8988T (cell line): ENCODE measurements at regions not wholly inside any gene's neighbourhood (a gene's known extent, or its start where the extent isn't known, plus 50 kb on each side); places are given as distances from the start of the nearest gene placed in this dataset.
"Not testable (repeated sequence)": the region's sequence is repeated elsewhere in the genome, so short reads cannot be mapped to it uniquely, and the experiment has no call there.

ENCODE experiments used
- DNase-seq: peaks from one replicate; pipeline ENCODE4 v3.0.0; 2011

DNA sequence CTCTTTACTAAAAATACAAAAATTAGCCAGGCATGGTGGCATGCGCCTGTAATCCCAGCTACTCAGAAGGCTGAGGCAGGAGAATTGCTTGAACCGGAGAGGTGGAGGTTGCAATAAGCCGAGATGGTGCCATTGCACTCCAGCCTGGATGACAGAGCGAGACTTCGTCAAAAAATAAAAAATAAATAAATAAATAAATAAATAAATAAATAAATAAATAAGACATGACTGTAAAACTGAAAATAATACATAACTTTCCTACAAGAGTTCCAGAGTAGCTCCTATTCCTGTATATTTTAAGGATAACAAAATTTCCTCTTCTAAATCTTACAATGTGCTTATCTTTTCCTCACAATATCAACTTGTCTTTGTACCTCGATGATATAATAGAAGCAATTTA is 549.4 kb downstream of the TRAM1L1 start:
- DNase-seq: not testable (repeated sequence)

DNA sequence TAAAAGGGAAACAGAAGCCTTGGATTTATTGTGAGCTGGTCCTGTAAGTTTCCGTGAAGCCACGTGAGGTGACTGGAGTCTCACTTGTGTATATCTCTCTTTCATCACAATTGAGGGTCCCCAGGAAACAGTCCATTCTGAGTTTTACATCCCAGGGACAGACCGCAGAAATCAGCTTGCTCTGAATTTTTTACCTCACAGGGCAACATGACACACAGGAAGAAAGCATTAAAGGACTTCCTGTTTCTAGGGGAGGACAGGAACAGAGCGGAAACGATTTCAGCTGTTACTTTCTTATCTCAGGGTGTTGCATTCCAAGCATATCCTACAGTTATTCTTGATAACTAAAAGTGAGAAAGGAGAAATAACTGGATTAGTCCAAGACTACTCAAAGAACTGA is 553.5 kb downstream of the TRAM1L1 start:
- no peak for DNase-seq

DNA sequence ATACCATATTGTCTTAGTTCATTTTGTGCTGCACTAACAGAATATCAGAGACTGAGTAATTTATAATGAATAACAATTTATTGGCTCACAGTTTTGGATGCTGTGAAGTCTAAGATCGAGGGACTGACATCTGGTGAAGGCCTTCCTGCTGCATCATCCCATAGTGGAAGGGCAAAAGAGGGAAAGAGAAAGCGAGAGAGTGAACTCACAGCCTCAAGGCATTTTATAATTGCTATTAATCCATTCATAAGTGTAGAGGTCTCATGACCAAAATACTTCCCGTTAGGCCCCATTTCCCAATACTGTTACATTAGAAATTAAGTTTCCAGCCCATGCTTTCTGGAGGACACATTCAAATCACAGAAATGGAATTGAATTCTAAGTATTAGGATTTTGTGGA is 554.4 kb downstream of the TRAM1L1 start:
- DNase-seq: no peak

DNA sequence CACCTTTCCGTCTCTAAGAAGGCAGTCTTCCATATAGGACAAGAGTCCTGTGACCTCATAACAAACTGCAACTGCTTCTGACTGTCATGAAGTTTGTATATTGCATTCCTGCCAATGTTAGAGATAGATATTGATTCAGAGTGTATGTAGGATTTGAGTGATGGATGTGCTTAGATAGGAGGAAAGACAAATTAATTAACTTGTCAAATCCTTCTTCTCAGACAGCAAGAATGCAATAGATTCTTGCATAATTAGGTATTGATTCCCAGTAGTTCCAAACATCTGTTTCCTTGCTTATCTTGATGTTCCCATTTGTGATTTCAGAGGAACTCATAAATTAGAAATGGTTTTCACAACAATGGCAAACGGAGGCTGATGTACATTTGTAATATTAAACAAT is 555.3 kb downstream of the TRAM1L1 start:
- no peak for DNase-seq

DNA sequence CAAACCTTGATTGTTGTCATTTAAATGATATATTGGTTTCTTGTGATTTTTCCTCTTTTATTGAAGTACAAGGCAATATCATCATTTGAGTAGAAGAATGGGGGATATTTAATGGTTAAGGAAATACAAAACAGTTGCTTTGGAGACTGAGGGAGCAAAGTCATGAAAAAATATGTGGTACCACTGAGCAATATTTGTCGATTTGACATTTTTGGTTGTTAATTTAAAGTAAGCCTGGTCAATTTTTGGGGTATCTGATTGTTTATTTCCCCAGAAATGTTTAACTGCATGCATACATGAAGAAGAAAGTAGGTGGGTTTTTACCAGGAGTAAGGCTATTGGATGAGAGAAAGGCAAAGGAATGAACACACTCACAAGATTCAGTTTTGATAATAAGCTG is 556.2 kb downstream of the TRAM1L1 start:
- no peak for DNase-seq

DNA sequence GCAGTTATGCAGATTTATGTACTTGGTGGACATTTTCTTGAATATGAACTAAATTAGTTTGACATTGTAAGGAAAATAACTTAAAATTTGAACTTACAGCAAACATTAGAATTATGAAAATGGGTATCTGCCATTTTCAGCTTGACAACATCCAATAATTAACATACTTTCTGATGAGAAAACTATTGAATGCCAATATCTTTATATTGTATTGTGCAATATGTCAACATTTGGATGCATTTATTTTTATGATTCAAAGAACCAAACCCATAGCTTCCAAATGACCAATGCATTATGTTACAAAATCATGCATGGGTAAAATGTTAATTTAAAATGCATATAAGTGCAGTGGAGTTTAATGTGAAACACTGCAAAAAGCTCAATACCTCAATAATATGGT is 562.5 kb downstream of the TRAM1L1 start:
- no peak for DNase-seq

DNA sequence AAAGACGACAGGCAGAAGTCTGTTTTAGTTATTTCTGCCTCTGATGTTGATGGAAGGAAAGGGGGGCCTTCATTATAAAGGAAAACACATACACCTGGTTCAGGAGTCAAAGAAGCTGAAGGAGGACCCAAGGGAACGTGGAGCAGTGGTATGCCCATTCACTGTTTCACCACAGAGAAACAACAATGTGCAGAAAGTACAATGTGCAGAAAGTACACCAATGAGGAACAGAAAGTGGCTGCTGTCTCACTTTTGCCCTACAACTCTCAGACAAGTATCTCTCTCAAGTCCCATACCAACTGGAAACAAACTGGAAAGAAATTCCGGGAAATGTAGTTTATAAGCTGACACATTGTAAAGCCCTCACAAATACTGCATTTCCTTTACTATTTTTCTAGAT is 564.5 kb downstream of the TRAM1L1 start:
- DNase-seq: no peak

DNA sequence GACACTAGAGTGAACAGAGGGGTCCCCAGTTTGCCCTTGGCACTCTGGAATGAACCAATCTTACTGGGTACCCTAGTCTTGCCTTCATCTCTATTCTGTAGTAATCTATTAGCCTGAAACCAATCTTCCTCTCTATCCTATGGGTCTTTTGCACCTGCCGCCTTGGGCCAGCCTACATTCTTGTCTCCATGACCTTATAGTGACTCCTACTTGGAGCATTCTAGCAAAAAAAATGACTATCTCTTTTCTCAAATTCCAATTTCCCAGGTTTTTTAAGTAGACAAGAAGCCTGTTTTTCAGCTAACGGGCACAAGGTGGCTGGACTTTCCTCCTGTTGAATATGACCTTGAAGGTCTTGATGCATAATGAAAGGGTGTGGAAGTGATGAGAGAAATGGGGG is 568.7 kb downstream of the TRAM1L1 start:
- DNase-seq: no peak

DNA sequence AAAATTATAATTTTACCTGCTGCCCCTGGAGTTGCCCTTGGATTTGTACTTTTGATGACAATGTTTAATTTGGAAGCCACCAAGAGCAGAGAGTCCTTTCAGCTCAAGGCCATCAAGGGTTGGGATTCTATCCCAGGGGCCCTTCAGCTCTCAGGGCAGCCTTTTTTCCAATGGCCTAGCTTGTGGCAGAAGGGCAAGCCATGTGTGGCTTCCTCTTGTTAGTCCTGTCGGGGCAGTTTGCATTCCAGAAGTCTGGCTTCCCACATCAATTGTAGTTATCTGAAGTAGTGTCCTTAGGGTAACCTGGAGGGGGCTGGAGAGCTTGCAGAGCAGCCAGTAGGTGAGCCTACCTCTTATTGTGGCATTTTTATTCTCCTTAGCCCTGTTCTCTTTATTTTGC is 569.4 kb downstream of the TRAM1L1 start:
- DNase-seq: no peak

DNA sequence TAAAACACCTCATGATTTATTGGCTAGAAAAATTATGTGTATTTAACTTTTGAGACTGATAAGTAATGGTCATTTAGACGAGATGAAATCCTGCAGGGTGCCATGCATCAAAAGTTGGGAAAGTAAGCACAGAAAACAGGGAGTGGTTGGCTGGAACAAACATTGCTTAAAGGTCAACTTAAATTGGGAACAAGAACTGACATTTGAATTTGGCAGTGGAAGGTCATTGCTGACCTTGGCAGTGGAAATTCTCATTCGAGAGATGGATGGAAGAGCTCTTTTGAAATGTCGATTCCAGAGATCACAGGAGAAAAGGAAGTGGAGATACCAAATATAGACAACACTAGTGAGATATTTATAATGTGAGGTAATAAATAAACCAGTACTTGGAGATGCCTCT is 572.8 kb downstream of the TRAM1L1 start:
- DNase-seq: no peak

DNA sequence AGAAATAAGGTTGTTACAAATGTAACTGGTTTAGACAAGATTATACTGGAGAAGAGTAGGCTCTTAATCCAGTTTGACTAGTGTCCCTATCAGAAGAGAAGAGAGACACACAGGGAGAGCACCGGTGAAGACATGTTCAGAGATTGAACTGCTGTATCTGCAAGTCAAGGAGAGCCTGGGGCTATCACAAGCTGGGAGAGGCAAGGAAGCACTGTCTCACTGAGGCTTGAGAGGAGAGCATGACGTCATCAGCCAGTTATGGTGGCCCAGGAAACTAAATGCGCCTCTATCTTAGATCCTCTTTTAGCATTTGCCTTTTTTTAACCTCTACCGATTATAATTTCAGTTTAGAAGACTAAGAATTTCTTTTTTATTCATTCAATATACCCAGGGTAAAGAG is 583.4 kb downstream of the TRAM1L1 start:
- DNase-seq: no peak

DNA sequence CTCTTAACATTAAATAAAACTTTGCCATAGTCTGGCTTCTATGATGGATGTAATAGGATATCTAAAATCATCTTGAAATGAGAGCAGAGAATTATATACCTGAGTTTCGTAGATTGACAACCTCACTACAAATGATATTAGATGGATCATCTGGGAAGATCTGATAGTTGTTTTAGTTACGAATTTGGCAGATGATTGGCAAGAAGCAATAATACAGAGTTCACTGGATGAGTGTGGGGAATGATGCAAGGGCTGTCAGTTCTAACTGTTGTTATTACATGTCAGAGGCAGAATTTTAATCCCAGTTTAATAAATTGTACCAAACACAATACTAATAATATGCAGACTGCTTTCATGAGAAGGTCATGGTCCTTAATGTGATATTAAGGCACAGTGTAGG is 585.2 kb downstream of the TRAM1L1 start:
- no peak for DNase-seq

DNA sequence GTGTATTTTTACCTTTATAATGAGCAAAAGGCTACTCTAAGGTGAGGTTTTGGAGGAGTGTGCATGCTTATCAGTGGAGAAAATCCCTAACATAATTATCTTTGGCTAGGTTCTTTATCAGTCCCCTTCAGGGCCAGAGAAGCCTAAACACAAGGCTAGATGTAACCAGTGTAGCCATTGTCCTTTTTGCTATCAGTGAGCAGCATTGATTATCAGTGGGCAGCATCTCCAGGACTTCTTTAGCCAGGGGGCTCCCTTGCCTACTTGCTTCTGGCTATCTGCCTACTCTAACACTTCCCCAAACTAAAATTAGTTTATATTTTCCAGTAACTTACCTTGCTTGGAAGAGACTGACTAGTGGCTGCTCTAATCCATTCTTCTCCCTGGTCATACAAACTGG is 595.6 kb downstream of the TRAM1L1 start:
- no peak for DNase-seq

DNA sequence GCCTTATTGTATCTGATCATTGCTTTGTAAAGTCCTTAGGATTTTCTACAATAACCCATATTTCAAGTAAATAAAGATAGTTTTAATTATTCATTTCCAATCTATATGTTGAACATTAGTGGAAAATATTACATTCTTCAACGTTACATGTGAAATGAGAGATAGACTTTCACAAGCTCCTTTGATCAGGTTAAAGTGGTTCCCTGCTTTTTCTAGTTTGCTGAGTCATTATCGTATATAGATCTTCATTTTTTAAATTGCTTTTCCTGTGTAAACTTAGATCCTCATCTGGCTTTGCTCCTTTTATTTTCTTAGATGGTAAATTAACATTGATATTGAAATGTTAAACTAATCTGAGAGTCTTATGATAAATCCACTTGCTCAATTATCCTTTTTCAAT is 599.0 kb downstream of the TRAM1L1 start:
- no peak for DNase-seq

DNA sequence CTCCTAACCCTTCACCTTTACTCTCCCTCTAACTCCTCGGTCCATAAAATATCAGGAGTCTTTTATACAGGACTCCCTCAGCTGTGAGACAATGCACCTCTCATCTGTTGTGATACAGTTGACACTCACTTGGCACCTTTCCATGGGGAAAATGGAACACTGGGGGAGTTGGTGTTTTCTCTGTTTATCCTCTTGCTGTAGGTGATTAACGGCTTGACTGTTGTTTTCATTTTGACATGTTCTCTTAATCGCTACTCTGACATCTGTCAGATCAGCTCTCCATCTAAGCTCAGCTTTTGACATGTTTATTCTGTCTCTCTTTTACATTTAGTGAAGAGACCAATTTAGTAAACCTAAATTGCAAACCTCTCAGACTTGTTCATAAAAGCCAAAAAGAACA is 604.8 kb downstream of the TRAM1L1 start:
- DNase-seq: no peak

DNA sequence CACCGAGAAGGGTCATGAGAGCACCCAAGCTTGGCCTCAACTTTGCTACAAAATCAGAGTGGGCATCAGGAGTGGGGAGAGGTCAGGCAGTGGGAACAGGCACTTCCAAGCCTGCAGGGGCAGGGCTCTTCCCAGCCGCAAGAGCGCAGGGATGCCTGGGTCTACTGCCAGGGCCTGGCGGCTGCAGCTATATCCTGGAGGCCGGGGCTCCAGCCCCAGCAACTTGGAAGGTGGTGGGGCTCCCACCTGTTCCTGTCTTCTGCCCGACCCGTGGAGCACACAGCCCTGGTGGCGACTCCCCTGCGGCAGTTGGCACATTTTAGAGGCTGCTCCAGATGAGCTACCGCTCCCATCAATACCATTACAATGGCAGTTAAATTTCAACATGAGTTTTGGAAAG is 607.0 kb downstream of the TRAM1L1 start:
- no peak for DNase-seq

DNA sequence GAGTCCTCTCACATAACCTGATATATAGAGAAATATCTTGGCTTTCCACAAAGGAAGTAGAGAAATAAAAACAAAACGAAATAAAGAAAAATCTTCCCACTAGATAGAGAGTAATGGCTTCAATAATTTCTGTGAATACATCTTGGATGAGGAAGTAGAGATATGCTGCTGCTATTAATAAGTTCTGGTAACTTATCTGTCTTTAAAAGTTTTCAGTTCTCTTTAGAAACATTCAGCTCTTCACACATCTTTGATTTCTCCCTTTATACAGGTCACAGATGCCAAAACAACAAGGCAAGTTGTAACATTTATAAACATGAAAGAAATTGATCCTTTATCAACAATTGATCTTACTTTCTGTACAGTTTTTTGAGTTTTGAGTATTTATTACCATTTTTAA is 615.8 kb downstream of the TRAM1L1 start:
- DNase-seq: no peak

DNA sequence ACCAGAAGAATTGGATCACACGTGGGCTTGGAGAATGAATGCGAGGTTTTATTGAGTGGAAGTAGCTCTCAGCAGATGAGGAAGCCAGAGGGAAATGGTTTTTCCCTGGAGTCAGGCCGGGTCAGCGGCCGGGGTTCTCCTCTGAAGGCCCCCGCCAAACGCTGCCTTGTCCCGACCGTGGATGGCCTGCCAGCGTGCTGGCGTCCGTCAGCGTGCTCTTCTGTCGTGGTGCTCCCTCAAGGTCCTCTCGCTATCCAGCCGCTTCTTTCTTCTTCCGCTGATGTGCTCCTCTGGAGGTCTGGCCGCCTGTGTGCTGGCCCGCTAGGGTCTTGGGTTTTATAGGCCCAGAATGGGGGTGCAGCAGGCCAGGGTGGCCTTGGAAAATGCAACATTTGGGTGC is 632.2 kb downstream of the TRAM1L1 start:
- DNase-seq: no peak

DNA sequence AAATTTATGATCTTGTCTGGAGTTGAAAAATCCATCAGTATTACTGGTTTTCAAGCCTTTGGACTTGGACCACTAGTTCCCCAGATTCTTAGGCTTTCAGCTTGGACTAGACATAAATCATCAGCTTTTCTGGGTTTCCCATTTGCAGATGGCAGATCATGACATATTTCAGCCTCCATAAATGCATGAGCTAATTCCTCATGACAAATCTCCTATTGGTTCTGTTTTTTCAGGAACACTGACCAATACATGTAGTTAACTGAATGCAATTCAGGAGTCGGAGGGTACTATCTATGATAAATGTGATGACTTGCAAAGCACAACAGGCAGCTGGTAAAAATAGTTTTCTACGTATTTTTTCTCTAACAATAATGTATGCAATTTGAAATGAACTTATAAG is 635.6 kb downstream of the TRAM1L1 start:
- no peak for DNase-seq

DNA sequence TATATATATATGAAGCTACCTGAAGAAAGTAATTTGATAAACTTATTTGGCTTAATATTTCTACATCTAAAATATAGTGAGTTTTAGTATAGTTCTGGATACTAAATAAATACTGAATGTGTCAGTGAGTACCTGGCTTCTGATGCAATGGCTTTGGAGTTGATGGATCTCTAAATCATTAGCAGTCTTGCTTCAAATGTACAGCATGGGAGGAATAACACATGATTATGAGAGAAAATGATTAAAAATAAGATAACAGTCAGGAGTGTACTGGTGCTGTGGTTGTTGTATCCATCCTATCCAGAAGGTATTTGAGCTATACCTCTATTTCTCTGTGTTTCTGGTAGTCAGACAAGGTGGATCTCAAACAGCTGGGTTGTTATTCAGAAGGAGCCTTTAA is 641.3 kb downstream of the TRAM1L1 start:
- DNase-seq: no peak

DNA sequence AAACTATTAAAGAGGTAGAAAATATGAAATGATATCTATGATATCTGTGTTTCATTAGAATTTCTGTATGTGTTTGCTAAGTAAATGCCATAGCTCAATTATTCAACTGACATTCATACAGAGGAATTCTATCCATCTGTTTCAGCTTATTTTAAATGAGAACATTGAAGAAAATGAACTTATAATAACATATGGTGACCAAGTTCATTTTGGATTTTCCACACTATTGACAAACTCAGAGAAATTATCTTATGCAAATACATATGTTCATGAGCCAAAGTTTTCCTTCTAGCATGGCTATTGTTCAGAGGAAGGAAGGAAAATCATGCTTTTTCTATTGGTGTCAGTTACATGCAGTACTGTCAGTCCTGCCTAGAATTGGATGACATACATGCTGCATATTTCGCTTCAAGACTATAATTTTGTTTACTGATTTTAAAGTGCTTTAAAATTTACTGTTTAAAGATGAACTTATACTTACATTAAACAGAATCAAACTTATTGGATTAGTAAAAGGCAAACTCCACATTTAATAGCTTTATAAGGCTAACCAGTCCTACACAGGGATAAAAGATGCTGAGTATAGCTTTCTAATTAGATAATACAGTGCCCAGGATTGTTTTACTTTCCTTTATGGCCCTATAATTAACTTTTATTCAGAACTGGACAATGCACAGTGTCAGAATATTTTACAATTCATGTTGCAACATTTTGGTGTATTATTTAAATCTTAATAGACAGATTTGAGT is 646.2 kb downstream of the TRAM1L1 start:
- DNase-seq: no peak

DNA sequence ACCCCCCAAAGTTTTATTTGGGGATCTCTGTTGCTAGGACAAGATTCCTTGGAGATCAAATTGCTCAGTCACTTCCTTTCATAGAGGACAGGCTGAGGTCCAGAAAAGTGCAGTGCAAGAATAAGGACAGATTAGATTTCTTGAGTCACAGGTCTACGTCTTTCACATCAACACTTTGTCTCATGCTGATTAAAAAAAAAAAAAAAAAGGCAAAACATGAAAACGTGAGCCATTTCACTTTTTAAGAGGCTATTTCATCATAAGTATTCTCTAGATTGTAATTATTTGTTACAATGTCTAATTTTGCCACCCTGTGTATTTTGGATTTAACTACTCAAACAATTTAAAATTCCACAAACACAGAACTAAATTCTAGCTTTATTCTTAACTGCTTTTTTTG is 647.0 kb downstream of the TRAM1L1 start:
- no peak for DNase-seq

DNA sequence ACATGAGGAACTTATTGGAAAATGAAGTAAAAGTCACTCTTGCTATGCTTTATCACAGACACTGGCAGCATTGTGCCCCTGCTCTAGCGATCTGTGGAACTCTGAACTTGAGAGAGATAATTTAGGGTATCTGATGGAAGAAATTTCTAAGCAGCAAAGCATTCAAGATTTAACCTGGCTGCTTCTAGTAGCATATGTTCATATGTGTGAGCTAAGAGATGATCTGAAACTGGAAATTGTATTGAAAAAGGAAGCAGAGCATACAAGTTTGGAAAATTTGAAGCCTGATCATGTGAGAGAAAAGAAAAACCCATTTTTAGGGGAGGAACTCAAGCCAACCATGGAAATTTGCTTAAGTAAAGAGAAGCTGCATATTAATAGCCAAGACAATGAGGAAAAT is 657.7 kb downstream of the TRAM1L1 start:
- no peak for DNase-seq

DNA sequence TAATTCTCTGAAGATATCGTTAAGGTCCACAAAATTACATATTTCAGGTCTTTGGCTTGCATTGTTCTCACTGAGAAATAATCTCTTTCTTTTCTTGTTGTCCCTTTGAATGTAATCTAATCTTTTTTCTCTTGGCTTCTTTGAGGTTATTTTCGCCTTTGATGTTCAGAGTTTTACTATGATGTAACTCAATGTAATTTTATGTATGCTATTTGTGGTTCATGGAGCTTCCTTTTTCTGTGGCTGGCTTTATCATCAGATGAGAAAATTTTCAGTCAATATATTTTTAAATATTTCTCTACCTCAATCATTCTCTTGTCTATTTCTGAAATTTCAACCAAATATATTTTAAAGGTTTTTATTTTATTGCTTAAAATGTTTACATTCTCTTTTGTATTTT is 672.2 kb downstream of the TRAM1L1 start:
- DNase-seq: no peak

DNA sequence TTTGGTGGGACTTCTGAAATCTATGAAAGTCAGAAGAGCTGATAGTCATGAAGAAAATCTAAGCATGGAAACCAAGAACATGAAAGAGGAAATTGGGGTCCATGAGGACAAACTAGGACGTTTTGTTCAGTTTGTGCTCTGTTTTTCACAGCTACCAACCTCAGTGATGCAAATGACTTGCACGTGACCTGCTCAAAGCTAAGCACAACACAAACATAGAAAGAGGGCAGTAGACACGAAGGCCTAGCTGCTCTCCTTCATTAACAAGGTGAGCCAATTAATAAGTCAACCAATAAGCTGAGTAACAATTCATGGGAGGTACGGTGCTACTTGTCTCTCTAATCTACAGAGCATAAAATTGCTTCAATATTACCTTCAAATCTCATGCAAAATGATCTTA is 684.1 kb downstream of the TRAM1L1 start:
- DNase-seq: no peak

DNA sequence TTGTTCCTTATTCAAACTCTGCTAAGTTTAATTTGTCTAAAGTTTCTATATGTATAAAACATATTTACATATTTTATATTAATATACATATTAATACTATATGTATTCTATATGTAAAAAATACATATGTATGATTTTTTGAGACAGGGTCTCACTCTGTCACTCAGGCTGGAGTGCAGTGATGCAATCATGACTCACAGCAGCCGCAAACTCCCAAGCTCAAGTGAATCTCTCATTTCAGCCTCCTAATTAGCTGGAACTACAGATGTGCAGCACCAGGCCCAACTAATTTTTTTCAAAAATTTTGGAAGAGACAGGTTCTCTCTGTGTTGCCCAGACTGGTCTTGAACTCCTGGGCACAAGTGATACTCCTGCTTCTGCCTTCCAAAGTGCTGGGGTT is 684.9 kb downstream of the TRAM1L1 start:
- no peak for DNase-seq
